NAMALWA (cell line): ENCODE measurements at regions not wholly inside any gene's neighbourhood (a gene's known extent, or its start where the extent isn't known, plus 50 kb on each side); places are given as distances from the start of the nearest gene placed in this dataset.
"Not testable (repeated sequence)": the region's sequence is repeated elsewhere in the genome, so short reads cannot be mapped to it uniquely, and the experiment has no call there.

Experiments
- DNase-seq: peaks from one replicate; pipeline ENCODE4 v3.0.0-alpha.2; 2015; ENCODE audit warnings: low spot score

GRCh38 chr12:34606749-34607519 lies 584.6 kb downstream of the ALG10 start:
- no peak for DNase-seq

- DNase-seq, result no peak
These were observed 585.4 kb downstream of the ALG10 start for GRCh38 chr12:34607520-34608195.

GRCh38 chr12:34613988-34614387 lies 591.7 kb downstream of the ALG10 start:
- not testable (repeated sequence) for DNase-seq

- DNase-seq, result peak; percentile 63
These were observed 602.8 kb downstream of the ALG10 start for GRCh38 chr12:34625116-34625515.

- DNase-seq, result no peak
These were observed 604.3 kb downstream of the ALG10 start for GRCh38 chr12:34626363-34627157.
